HTR-8/SVneo (cell line): ENCODE measurements at regions not wholly inside any gene's neighbourhood (a gene's known extent, or its start where the extent isn't known, plus 50 kb on each side); places are given as distances from the start of the nearest gene placed in this dataset.

Experiments
- DNase-seq: peaks from one replicate; pipeline ENCODE4 v3.0.0; 2011; ENCODE audit warnings: low spot score, mixed read lengths; ENCODE audit not compliant: insufficient read length
- FAIRE-seq: peaks from 2 replicates; lab custom pipeline; 2011; peaks lifted over from hg19 to GRCh38; lab: Jason Lieb, UNC

DNA sequence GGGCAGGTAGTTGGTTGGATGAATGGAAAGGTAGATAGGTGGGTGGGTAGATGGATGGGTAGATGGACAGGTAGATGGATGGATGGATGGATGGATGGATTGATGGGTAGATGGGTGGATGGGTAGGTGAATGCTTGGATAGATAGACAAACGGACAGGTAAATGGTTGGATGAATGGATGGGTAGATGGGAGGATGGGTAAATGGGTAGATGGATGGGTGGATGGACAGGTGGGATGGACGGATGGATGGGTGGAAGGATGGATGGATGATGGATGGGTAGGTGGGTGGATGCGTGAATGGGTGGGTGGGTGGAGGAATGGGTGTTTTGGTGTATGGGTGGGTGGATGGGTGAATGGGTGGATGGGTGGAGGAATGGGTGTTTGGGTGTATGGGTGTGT lies 50.1 kb upstream of the ASAP2 start:
- peak; percentile 72 for FAIRE-seq
- DNase-seq = no peak

DNA sequence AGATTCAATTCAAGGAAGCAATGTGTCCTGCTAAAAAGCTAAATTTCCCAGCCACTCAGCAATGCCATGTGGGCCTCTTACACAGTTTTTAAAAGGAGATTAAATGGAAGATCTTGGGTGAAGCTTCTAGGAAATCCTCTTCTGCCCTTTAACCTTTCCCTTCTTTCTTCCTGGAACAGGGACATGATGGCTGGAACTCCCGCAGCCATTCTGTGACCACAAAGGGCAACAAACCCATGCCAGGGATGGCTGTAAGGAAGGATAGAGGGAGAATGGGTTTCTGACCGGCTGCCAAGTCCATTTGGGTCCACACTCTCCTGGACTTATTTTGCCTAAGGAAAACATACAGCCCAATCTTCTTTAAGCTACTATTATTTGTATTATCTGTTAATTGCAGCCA lies 52.6 kb upstream of the ASAP2 start:
- FAIRE-seq (no peak), DNase-seq (no peak)

GRCh38 chr2:9153643-9153980 lies 53.0 kb upstream of the ASAP2 start:
- DNase-seq = no peak
- no peak for FAIRE-seq

GRCh38 chr2:9152975-9153642 lies 53.5 kb upstream of the ASAP2 start:
- no peak for DNase-seq
- no peak for FAIRE-seq

DNA sequence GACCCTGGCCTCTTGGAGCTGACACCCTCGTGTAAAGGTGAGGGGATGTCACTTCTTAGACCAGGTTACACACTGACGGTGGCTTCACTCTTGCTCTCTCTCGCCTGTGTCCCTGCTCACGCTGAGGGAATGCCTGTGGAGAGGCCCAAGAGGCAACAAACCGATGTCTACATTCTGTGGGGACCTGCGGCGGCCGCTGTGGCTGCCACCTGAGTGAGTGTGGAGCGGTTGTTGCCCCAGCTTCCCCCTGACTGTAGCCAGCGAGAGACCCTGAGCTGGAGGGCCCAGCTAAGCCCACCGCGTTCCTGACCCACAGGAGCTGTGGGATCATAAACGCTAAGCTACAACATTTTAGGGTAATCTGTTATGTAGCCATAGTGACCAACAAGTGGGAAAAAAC lies 55.7 kb upstream of the ASAP2 start:
- DNase-seq (no peak), FAIRE-seq (no peak)

DNA sequence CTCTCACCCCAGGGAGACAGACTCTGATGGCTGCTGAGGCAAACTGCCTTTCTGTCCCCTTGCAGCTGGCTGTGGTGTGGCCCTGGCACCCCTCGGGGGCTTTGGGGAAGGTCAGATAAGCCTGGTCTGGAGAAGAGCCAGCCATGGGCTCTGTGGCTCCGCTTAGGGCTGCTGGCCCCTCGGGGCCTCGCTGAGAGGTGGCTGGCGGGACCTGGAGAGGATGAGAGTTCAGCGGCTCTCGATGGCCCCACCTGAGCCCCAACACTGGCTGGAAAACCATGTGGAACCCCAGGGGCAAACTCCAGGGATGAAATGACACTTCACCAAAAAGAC lies 56.1 kb upstream of the ASAP2 start:
- FAIRE-seq = no peak
- DNase-seq = no peak

DNA sequence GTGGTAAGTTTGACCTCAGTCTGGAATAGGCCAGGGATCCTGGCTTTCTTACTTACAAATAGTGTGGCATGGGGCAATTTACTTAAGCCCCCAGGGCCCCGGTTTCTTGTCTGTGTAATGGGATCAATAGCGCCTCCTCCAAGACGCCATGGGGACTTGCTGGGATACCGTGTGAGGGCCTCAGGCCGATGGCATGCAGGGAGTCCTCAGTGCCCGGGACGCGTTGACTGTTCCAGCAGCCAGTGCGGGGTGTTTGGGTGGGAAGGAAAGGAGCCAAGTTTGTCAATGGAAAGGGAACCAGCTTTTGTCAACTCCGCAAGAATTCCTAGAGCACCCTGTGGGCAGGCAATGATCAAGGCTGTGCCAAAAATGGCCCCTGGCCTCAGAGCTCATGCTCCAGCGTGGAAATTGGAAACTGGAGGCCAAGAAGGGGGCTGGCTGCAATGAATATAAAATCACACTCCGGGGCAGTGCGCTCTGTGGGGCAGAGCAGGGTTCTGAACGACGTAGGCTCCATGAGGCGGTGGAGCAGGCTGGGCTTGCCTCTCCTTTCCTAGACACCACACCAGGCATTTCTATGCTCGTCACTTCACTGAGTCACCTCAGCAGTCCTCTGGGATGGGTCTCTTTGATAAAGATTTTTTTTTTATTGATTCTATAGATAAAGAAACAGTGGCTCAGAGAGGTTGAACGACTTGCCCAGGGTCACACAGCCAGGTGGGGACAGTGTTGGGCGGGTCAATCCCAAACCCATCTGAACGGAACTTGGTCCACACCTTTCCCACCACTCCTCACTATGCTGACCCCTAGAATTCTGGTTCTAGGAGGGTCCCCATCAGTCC lies 56.7 kb upstream of the ASAP2 start:
- no peak for FAIRE-seq
- no peak for DNase-seq

- FAIRE-seq = no peak
- no peak for DNase-seq
These were observed 57.3 kb upstream of the ASAP2 start for GRCh38 chr2:9149388-9149660.

GRCh38 chr2:9146646-9147045 lies 60.0 kb upstream of the ASAP2 start:
- no peak for FAIRE-seq
- no peak for DNase-seq

DNA sequence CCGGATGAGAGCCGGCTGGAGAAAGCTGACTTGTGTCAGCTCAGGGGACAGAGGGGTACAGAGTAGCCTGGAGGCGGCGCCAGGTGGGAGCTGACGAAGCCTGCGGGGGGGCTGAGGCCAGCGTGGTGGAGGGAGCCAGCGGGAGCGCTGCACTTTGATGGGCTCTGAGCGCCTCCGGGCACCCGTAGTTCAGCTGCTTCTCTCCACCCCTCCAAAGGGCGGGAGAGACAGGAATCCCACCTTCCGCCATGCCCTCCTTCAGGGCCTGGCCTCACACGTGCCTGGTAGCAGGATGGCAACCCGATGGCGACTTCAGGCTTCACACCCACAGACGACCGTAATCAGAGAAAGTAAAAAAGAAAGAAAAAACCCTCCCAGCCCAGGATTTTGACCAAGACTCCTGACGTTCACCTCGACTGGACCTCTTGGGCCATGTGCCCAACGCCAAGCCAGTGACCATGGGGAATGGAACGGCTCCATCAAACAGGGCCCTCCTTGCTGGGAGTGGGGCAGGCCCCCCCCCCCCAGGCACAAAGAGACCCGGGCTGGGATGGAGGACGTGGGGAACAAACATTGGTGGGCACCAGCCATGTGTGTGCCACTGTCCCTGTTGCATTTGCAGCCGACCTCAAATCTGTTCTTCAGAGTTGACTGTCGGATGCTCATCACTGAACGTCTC lies 60.7 kb upstream of the ASAP2 start:
- DNase-seq (no peak), FAIRE-seq (no peak)

DNA sequence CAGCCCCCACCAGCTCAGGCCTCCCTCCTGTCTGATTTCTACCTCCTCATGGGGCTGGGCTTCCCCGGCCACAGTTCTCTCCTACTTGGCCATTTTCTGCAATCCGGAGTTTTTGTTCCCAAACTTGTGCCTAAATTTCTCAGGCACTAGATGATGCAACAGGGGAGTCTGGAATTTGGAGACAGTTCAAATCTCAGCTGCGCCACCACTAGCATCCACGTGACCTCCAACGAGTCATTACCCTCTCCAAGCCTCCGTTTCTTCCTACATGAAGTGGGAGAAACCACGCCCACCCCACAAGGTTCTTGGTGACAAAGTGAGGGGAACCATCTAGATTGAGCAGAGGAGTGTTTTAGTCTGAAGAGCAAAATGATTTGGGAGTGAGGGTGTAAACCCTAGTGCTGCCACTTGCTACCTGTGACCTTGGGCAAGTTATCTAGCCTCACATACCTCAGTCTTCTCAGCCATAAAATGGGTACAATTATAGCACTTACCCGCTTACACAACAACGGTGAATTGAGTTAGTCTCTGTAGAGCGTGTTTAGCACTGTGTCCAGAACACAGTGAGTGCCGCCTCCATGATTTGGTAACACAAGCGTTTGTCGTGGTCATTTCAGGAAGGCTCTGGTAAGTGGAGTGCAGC lies 61.4 kb upstream of the ASAP2 start:
- no peak for FAIRE-seq
- DNase-seq = no peak

DNA sequence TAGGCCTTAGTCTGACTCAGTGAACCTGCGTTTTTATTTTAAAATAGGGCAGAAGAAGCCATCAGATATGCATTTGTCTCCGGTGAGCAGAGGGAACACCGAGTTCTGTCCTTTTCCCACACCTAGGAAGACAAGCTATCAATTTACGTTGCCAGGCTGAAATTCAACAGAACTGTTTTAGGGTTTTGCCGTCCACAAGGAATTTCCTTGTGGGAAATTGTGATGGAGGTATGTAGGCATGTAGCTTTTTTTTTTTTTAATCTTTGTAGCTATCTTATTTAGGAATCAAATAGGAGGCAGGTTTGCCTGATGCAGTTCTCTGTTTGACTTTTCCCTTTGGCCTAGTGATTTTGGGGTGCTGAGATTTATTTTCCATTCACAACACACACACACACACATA lies 62.0 kb upstream of the ASAP2 start:
- FAIRE-seq (no peak), DNase-seq (no peak)

DNA sequence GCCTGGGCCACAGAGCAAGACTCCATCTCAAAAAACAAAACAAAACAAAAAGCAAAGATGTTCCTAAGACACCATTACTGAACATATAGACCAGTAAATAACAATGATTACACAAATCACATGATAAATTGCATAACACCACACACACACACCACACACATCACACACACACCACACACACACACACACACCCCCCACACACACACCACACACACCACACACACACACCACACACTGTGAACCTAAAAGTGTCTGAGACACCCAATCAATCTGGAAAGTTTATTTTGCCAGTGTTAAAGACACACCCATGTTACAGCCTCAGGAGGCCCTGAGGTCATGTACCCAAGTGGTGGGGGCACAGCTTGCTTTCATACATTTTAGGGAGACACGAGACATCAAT lies 62.6 kb upstream of the ASAP2 start:
- no peak for DNase-seq
- FAIRE-seq = peak; percentile 90

GRCh38 chr2:9143264-9143815 lies 63.3 kb upstream of the ASAP2 start:
- FAIRE-seq (no peak), DNase-seq (no peak)

DNA sequence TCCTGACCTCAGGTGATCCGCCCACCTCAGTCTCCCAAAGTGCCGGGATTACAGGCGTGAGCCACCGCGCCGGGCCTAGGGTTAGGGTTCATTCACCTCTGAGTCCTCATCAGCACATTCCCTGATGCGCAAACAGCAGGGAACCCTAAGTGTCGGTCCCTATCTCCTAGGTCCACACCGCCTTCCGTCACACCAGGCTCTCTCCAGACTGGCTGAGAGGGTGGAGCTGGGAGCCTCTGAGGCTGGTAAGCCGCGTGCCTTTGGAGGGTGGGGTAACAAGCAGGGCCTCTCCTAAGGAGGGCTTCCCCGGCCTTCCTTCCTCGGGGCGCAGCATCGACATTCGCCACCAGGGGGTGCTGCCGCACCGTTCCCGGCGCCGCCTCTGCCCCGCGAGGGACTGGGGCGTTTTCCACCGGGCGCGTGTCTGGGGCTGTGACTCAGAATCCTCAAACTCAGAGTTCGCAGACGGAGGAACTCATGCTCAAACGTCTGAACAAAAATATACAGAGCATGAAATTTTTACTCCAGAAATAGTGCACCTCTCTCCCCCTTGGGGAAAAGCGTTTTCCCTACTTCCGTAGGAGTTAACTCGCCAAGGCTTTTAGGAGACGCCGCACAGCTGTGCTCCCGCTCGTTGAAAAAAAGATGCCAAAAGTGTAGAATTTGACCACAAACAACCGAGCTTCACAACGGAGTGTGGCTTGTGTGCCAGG lies 63.9 kb upstream of the ASAP2 start:
- FAIRE-seq (peak; percentile 76), DNase-seq (peak; percentile 89)

DNA sequence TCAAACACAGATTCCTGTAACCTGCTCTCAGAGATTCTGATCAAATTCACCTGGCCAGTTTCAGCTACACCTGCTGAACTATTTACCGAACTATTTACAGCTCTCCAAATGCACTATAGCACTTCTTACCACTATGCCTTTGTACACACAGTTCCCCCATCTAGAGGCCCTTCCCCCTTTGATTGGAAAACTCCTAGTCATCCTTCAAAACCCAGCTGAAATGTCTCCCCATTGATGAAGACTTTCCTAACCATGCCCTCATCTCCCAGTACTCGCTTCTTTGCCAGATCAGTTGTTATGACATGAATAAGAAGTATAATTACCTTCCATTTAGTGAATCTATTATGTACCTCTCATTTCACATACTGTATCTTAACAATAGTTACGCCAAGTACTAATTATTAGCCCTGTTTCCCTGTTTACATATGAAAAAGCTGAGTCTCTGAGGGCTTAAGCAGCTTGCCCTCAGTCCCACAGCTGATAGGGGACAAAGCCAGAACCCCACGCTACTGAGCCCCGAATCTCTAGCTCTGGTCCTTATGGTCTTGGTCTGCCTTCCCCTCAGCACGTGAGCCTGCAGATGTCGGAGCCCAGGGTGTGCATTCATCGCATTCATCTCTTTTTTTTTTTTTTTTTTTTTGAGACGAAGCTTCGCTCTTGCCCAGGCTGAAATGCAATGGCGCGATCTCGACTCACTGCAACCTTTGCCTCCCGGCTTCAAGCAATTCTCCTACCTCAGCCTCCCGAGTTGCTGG lies 64.7 kb upstream of the ASAP2 start:
- no peak for DNase-seq

DNA sequence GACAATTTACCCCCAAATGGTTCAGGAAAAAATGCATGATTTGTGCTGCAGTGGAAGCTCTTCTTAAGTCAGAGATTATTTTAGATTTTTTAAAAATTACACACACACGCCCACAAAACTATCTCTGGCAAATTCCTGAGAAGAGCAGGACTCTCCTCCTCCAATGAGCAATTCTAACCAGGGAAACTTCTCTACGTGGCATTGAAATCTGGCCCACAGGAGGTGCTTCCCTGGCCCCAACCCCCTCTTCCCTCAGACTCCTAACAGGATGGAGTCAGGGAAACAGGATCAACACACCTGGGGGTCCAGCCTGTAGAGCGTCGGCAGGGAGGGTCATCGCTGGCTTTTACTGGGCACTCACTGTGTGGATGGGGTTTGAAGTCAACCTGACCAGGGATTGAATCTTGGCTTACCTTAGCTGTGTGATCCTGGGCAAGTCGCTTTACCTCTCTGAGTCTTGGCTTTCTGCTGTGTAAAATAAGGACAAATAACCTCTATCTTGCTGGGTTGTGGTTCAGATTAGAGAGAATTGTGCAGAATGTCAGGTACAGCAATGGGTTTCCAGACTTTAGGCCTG lies 65.4 kb upstream of the ASAP2 start:
- FAIRE-seq (no peak), DNase-seq (no peak)

More for the DNA sequence above, 64.7 kb upstream of the ASAP2 start:
- no peak for FAIRE-seq

- FAIRE-seq (no peak), DNase-seq (no peak)
These were observed 66.0 kb upstream of the ASAP2 start for GRCh38 chr2:9140645-9141044.
